Esophagus squamous epithelium (tissue), 5 donors: ENCODE measurements at regions not wholly inside any gene's neighbourhood (a gene's known extent, or its start where the extent isn't known, plus 50 kb on each side); places are given as distances from the start of the nearest gene placed in this dataset.

Experiments used
- DNase-seq: peaks from one replicate; lab custom pipeline; 2025; lab: John Stamatoyannopoulos, UW
- H3K27ac ChIP-seq, 4 donors: fragments of 200-600 bp; sonication (generic); one replicate each; pipeline ENCODE4 v1.5.1; 2016 to 2019; ENCODE audit warnings: mild to moderate bottlenecking in 1 of 4
- H3K27me3 ChIP-seq, 4 donors: fragments of 200-600 bp; sonication (generic); 1 replicate in 3 of 4; 2 replicates in 1 of 4; pipeline versions ENCODE4 v1.5.1 to v1.6.0; 2017 to 2021; ENCODE audit warnings: antibody characterized with exemption in 1 of 4
- H3K36me3 ChIP-seq, 3 donors: fragments of 200-600 bp; sonication (generic); one replicate each; pipeline ENCODE4 v1.5.1; 2016 to 2019
- H3K4me1 ChIP-seq, 3 donors: fragments of 200-600 bp; sonication (generic); one replicate each; pipeline ENCODE4 v1.5.1; 2017 to 2019
- H3K4me3 ChIP-seq, 4 donors: fragments of 200-600 bp; sonication (generic); 1 replicate in 3 of 4; 2 replicates in 1 of 4; pipeline ENCODE4 v1.5.1; 2016 to 2019; ENCODE audit warnings: mild to moderate bottlenecking in 2 of 4, moderate library complexity in 1 of 4
- H3K9me3 ChIP-seq, 3 donors: fragments of 200-600 bp; sonication (generic); one replicate each; pipeline ENCODE4 v1.5.1; 2016 to 2019
- CTCF ChIP-seq, 6 experiments: fragments of 450-650 bp in 4 of 6; fragments of 200-600 bp in 2 of 6; sonication (generic) in 2 of 6; IDR thresholded peaks; one replicate each; pipeline ENCODE4 v1.5.1; 2016 to 2019; ENCODE audit warnings: antibody characterized with exemption in 6 of 6, mild to moderate bottlenecking in 4 of 6, moderate library complexity in 4 of 6
- POLR2A ChIP-seq, 4 donors: fragments of 450-650 bp; IDR thresholded peaks; one replicate each; pipeline ENCODE4 v1.6.1; 2017; ENCODE audit warnings: antibody characterized with exemption in 4 of 4, mild to moderate bottlenecking in 4 of 4, moderate library complexity in 3 of 4
- WGBS, 2 donors: methylation state at CpG; one replicate each; pipeline ENCODE4 v1.1.5; 2018; 5-methylcytosine and 5-hydroxymethylcytosine counted together
- intact Hi-C: fragments of 100-400 bp; cut with DNase I; formaldehyde crosslinking; loops from one replicate; pipeline ENCODE4 v1.15.0; 2022
- donor health status: DM: yes; HTN: yes; CAD: no.

DNA sequence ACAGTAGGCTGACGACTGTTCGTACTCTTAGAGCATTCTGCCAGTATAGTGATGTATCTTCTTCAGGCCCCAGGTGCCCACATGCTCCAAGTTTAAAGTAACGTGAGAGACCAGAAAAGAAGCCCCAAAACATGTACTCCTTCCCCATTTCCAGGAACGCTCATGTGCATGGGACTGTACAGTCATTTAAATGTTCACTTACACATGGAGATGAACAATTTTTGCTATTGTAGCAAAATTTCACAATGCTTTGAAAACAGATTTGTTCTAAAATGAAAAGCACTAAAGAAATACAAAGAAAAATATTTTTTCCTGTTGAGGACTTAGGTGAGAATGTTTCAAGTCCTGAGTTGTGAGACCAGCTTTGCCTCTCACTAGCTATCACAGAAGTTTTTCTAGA is 269.3 kb upstream of the PRDM1 start:
- Histone ChIP-seq H3K4me3 (no peak overlapping the region), H3K27ac (no peak overlapping the region), H3K4me1 (no peaks in the 10 kb centered on the region), H3K9me3 (no peaks in the 10 kb centered on the region), H3K27me3 (no peaks in the 10 kb centered on the region), H3K36me3 (no peaks in the 10 kb centered on the region)
- no peak for DNase-seq
- TF ChIP-seq CTCF (IDR thresholded peaks at IDR 0.05) (no peak), POLR2A (IDR thresholded peaks at IDR 0.05) (no peak)
- 74 to 78% methylated on average over 4 of the region's 4 CpGs for WGBS, 2 donors
- intact Hi-C loops: no loop called here

- intact Hi-C loops: no loop called here
- TF ChIP-seq CTCF (IDR thresholded peaks at IDR 0.05): no peak
- TF ChIP-seq POLR2A (IDR thresholded peaks at IDR 0.05): no peak
- H3K27ac ChIP-seq: no peak overlapping the region
Observed at GRCh38 chr6:105815661-105816555, 270.2 kb upstream of the PRDM1 start.

DNA sequence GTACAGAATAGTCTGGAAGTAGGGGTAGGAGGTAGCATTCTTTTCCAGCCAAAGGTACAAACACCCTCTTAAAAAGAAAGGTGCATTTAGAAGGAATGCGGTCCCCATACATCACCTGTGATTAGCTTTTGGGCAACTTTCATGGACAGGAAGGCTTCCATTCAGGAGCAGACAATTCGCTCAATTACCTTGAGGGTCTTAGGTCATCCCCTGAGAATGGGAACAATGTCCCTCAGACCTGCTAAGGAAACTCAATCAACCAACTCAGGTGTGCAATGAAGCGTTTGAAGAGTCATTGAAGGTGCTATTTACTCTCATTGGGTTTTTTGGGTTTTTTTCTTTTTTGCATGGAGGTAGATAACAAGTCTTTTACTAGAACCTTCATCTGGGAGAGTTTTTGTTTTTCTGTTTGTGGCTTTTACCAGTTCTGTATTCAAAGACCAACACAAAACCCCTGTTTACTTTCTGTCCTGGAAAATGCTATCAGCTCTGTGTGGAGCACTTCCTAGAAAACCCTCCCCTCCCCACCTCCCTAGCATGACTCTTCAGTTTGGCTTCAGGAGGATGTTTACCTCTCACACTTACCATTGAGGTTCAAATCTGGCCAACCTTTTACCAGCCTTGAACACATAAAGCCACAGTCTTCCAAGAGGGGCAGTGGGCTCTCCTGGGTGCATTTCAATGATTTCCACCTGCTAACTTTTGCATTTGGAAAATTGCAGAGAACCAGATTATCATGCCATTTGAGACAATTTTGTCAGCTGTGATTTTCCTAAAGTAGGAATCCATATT is 271.2 kb upstream of the PRDM1 start:
- no peaks in the 10 kb centered on the region for H3K9me3 ChIP-seq
- no peak overlapping the region for H3K27ac ChIP-seq
- no peaks in the 10 kb centered on the region for H3K27me3 ChIP-seq
- H3K36me3 ChIP-seq: no peaks in the 10 kb centered on the region
- H3K4me1 ChIP-seq: peaks cover 0 to 12% (median 10%) of the 10 kb centered on the region in 3 donors
- no peak overlapping the region for H3K4me3 ChIP-seq
- no peak for DNase-seq
- TF ChIP-seq CTCF (IDR thresholded peaks at IDR 0.05): no peak
- TF ChIP-seq POLR2A (IDR thresholded peaks at IDR 0.05): no peak
- intact Hi-C loops: no loop called here
- 91 to 95% methylated on average over 3 of the region's 3 CpGs for WGBS, 2 donors

More at GRCh38 chr6:105815661-105816555, 270.2 kb upstream of the PRDM1 start:
- Histone ChIP-seq H3K9me3 (no peaks in the 10 kb centered on the region), H3K36me3 (no peaks in the 10 kb centered on the region), H3K27me3 (no peaks in the 10 kb centered on the region), H3K4me3 (no peak overlapping the region), H3K4me1 (peaks cover 0 to 2% (median 0%) of the 10 kb centered on the region in 3 donors)
- WGBS, 2 donors: 81 to 91% methylated on average over 6 of the region's 6 CpGs
- DNase-seq: no peak

DNA sequence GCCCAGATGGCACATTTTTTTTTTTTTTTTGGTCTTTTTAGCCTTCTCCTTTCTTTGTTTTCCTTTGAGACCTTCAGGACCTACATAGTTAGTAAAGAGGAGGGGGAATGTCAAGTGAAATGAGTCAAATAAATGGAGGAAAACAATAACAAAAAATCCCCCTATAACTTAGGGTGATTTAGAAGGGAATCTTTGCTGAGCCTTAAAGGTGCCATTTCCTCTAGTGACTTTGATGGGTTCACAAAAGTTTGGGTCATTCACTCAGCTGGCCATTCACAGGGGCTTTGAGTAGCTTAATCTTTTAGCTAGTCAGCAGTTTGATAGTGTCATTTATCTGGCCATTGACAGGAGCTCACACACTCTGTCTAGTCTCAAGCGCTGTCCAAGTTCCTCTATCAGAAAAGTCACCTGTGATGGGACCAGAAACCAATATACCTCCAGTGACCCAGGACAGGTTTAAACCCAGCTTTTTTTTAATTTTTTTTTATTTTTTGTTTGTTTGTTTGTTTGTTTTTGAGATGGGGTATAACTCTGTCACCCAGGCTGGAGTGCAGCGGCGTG is 275.1 kb upstream of the PRDM1 start:
- no peak overlapping the region for H3K4me3 ChIP-seq
- WGBS, 2 donors: 90 to 93% methylated on average over 3 of the region's 3 CpGs
- H3K27me3 ChIP-seq: no peaks in the 10 kb centered on the region
- intact Hi-C loops: no loop called here
- H3K27ac ChIP-seq: peak overlapping the region in 2 of 4 donors; percentile 22 to 30
- H3K36me3 ChIP-seq: no peaks in the 10 kb centered on the region
- no peak for DNase-seq
- no peak for TF ChIP-seq CTCF (IDR thresholded peaks at IDR 0.05)
- no peak for TF ChIP-seq POLR2A (IDR thresholded peaks at IDR 0.05)
- H3K9me3 ChIP-seq: no peaks in the 10 kb centered on the region
- H3K4me1 ChIP-seq: peaks cover 0 to 24% (median 19%) of the 10 kb centered on the region in 3 donors
